ENCODE measurements at regions not wholly inside any gene's neighbourhood (a gene's known extent, or its start where the extent isn't known, plus 50 kb on each side); places are given as distances from the start of the nearest gene placed in this dataset.

GRCh38 chr6:80674669-80675068 lies 568.2 kb downstream of the BCKDHB start:
- H3K9ac ChIP-seq (ENCODE audit: control insufficient read depth, insufficient read depth, low read length), result no peak overlapping the region
- intact Hi-C loops (cut with micrococcal nuclease; ENCODE audit: unreplicated experiment), result no loop called here
- ChIA-PET CTCF (no interaction called here), RAD21 (ENCODE audit: unreplicated experiment) (no interaction called here), POLR2A (no interaction called here), SMC1A (ENCODE audit: uncharacterized antibody, unreplicated experiment) (no interaction called here)
- no peaks in the 10 kb centered on the region for H3K9me3 ChIP-seq (replicated peaks; ENCODE audit: control insufficient read depth, insufficient read depth, low read length)
- H3K36me3 ChIP-seq (ENCODE audit: control insufficient read depth in 2 of 2, insufficient read depth in 2 of 2, low read length in 1 of 2), result no peaks in the 10 kb centered on the region
- DNase-seq (ENCODE audit: low read depth, low spot score), result no peak
- ATAC-seq, result no peak
- H2AFZ ChIP-seq (ENCODE audit: control insufficient read depth, low read depth, low read length), result no peak overlapping the region
- H3K79me2 ChIP-seq (ENCODE audit: control insufficient read depth, insufficient read depth, low read length), result no peaks in the 10 kb centered on the region
- in situ Hi-C loops (cut with MboI), result no loop called here
- no TSS peak for BruUV-seq (replicated peaks)
- FAIRE-seq, result no peak
- no peaks in the 10 kb centered on the region for H3K27me3 ChIP-seq (replicated peaks in 1 of 2; ENCODE audit: control insufficient read depth in 2 of 2, insufficient read depth in 2 of 2, low read length in 1 of 2)
- no peak overlapping the region for H3K4me2 ChIP-seq (ENCODE audit: control insufficient read depth, insufficient read depth)
- H3K27ac ChIP-seq (ENCODE audit: control insufficient read depth, insufficient read depth), result no peak overlapping the region
- no peaks in the 10 kb centered on the region for H4K20me1 ChIP-seq (ENCODE audit: control insufficient read depth, insufficient read depth)
- H3K4me1 ChIP-seq (ENCODE audit: control insufficient read depth, insufficient read depth, low read length), result no peaks in the 10 kb centered on the region
- H3K4me3 ChIP-seq, result no peak overlapping the region
- 0% methylated on average over 1 of the region's 1 CpG for WGBS (ENCODE audit: insufficient coverage, insufficient replicate concordance, low lambda C conversion rate, missing lambda C conversion rate)
- TF ChIP-seq JUND (IDR thresholded peaks at IDR 0.05; ENCODE audit: low read depth, low read length) (no peak), SRF (IDR thresholded peaks at IDR 0.05; ENCODE audit: low read depth in 2 of 2, low read length in 2 of 2) (no peak), POLR2A (IDR thresholded peaks at IDR 0.05; ENCODE audit: low read depth, low read length) (no peak), RELA (IDR thresholded peaks at IDR 0.05; ENCODE audit: borderline replicate concordance, partially characterized antibody) (no peak), CBFB (IDR thresholded peaks at IDR 0.05; ENCODE audit: low read depth) (no peak), SPI1 (IDR thresholded peaks at IDR 0.05; ENCODE audit: borderline replicate concordance, insufficient read depth, low read depth, low read length) (no peak), BCL11A (IDR thresholded peaks at IDR 0.05; ENCODE audit: low read depth, low read length) (no peak), GATAD2B (conservative IDR thresholded peaks at IDR 0.05; ENCODE audit: low read depth) (no peak), POLR2AphosphoS5 (IDR thresholded peaks at IDR 0.05; ENCODE audit: low read length) (no peak), ZBTB4 (CRISPR knock-in tag; IDR thresholded peaks at IDR 0.05) (no peak), CREM (IDR thresholded peaks at IDR 0.05; ENCODE audit: low read depth) (no peak), IKZF1 (conservative IDR thresholded peaks at IDR 0.05) (no peak)
